ENCODE measurements at regions not wholly inside any gene's neighbourhood (a gene's known extent, or its start where the extent isn't known, plus 50 kb on each side); places are given as distances from the start of the nearest gene placed in this dataset.

GRCh38 chrX:120797188-120797851 is 78.3 kb downstream of the CT47B1 start:
- ChIA-PET POLR2A (ENCODE audit: low non-redundant PET) (no interaction called here), CTCF (no interaction called here)
- Histone ChIP-seq H3K27ac (ENCODE audit: low read depth, low read length, poor library complexity, severe bottlenecking) (peak overlapping the region; percentile 78), H3K4me1 (ENCODE audit: insufficient read depth, low read length, poor library complexity, severe bottlenecking) (peaks cover 12% of the 10 kb centered on the region), H3K4me3 (ENCODE audit: low read depth, low read length, poor library complexity, severe bottlenecking) (no peak overlapping the region), H3K9me3 (ENCODE audit: low read depth, low read length, poor library complexity, severe bottlenecking) (no peaks in the 10 kb centered on the region), H3K36me3 (ENCODE audit: insufficient read depth, low read length, poor library complexity, severe bottlenecking) (no peaks in the 10 kb centered on the region), H3K27me3 (replicated peaks; ENCODE audit: insufficient read depth, low read depth, low read length, poor library complexity) (no peaks in the 10 kb centered on the region)
- intact Hi-C loops (cut with micrococcal nuclease; ENCODE audit: unreplicated experiment): no loop called here
- no peak for TF ChIP-seq CTCF (conservative IDR thresholded peaks at IDR 0.05; ENCODE audit: low read depth, low read length)
- no peak for TF ChIP-seq EZH2 (IDR thresholded peaks at IDR 0.05; ENCODE audit: borderline replicate concordance, low read depth, low read length, poor library complexity, severe bottlenecking)
- no TSS peak for BruUV-seq (replicated peaks)
- DNase-seq (ENCODE audit: low spot score): peak; percentile 84

GRCh38 chrX:120795301-120795700 is 80.4 kb downstream of the CT47B1 start:
- TF ChIP-seq CTCF (conservative IDR thresholded peaks at IDR 0.05; ENCODE audit: low read depth, low read length) (no peak), EZH2 (IDR thresholded peaks at IDR 0.05; ENCODE audit: borderline replicate concordance, low read depth, low read length, poor library complexity, severe bottlenecking) (no peak)
- intact Hi-C loops (cut with micrococcal nuclease; ENCODE audit: unreplicated experiment): no loop called here
- Histone ChIP-seq H3K4me3 (ENCODE audit: low read depth, low read length, poor library complexity, severe bottlenecking) (no peak overlapping the region), H3K27me3 (replicated peaks; ENCODE audit: insufficient read depth, low read depth, low read length, poor library complexity) (no peaks in the 10 kb centered on the region), H3K36me3 (ENCODE audit: insufficient read depth, low read length, poor library complexity, severe bottlenecking) (no peaks in the 10 kb centered on the region), H3K4me1 (ENCODE audit: insufficient read depth, low read length, poor library complexity, severe bottlenecking) (peaks cover 12% of the 10 kb centered on the region), H3K9me3 (ENCODE audit: low read depth, low read length, poor library complexity, severe bottlenecking) (no peaks in the 10 kb centered on the region), H3K27ac (ENCODE audit: low read depth, low read length, poor library complexity, severe bottlenecking) (no peak overlapping the region)
- DNase-seq (ENCODE audit: low spot score): no peak
- BruUV-seq (replicated peaks): no TSS peak
- ChIA-PET CTCF (no interaction called here), POLR2A (ENCODE audit: low non-redundant PET) (no interaction called here)

- no peaks in the 10 kb centered on the region for H3K27me3 ChIP-seq (replicated peaks; ENCODE audit: insufficient read depth, low read depth, low read length, poor library complexity)
- BruUV-seq (replicated peaks): no TSS peak
- ChIA-PET CTCF (no interaction called here), POLR2A (ENCODE audit: low non-redundant PET) (no interaction called here)
- peaks cover 12% of the 10 kb centered on the region for H3K4me1 ChIP-seq (ENCODE audit: insufficient read depth, low read length, poor library complexity, severe bottlenecking)
- H3K27ac ChIP-seq (ENCODE audit: low read depth, low read length, poor library complexity, severe bottlenecking): no peak overlapping the region
- H3K36me3 ChIP-seq (ENCODE audit: insufficient read depth, low read length, poor library complexity, severe bottlenecking): no peaks in the 10 kb centered on the region
- intact Hi-C loops (cut with micrococcal nuclease; ENCODE audit: unreplicated experiment): no loop called here
- no peak overlapping the region for H3K4me3 ChIP-seq (ENCODE audit: low read depth, low read length, poor library complexity, severe bottlenecking)
- TF ChIP-seq CTCF (conservative IDR thresholded peaks at IDR 0.05; ENCODE audit: low read depth, low read length) (no peak), EZH2 (IDR thresholded peaks at IDR 0.05; ENCODE audit: borderline replicate concordance, low read depth, low read length, poor library complexity, severe bottlenecking) (no peak)
- no peaks in the 10 kb centered on the region for H3K9me3 ChIP-seq (ENCODE audit: low read depth, low read length, poor library complexity, severe bottlenecking)
- no peak for DNase-seq (ENCODE audit: low spot score)
Observed at GRCh38 chrX:120794525-120794975, 81.1 kb downstream of the CT47B1 start.

All from A673 (cell line).